ENCODE measurements at regions not wholly inside any gene's neighbourhood (a gene's known extent, or its start where the extent isn't known, plus 50 kb on each side); places are given as distances from the start of the nearest gene placed in this dataset.

DNA sequence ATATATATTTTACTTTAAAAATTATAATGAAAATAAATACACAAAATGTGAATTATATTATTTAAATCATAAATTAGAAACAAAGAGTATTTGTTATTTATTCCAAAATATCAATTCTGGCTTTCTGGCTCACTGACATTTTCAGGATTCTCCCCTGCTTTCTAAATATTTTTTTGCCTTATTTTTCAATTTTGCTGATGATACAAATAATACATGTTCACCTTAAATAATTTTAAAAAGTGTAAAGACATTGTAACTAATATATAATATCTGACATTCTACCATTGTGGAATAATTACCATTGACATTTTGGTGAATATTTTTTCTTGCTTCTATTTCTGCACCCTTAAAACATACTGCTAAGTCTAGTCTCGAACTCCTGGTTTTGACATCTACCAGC is 325.9 kb upstream of the CBLB start:
- TF ChIP-seq EP300 (IDR thresholded peaks at IDR 0.05): no peak
- TF ChIP-seq POLR2A (IDR thresholded peaks at IDR 0.05): no peak
- TF ChIP-seq, protein P1, sequence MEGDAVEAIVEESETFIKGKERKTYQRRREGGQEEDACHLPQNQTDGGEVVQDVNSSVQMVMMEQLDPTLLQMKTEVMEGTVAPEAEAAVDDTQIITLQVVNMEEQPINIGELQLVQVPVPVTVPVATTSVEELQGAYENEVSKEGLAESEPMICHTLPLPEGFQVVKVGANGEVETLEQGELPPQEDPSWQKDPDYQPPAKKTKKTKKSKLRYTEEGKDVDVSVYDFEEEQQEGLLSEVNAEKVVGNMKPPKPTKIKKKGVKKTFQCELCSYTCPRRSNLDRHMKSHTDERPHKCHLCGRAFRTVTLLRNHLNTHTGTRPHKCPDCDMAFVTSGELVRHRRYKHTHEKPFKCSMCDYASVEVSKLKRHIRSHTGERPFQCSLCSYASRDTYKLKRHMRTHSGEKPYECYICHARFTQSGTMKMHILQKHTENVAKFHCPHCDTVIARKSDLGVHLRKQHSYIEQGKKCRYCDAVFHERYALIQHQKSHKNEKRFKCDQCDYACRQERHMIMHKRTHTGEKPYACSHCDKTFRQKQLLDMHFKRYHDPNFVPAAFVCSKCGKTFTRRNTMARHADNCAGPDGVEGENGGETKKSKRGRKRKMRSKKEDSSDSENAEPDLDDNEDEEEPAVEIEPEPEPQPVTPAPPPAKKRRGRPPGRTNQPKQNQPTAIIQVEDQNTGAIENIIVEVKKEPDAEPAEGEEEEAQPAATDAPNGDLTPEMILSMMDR (IDR thresholded peaks at IDR 0.05): no peak
- no peaks in the 10 kb centered on the region for H3K9me3 ChIP-seq
- no peaks in the 10 kb centered on the region for H3K36me3 ChIP-seq
- no peaks in the 10 kb centered on the region for H3K4me1 ChIP-seq
- DNase-seq (ENCODE audit: low spot score in 2 of 2): no peak
- no peak overlapping the region for H3K4me3 ChIP-seq
- H3K27me3 ChIP-seq: no peaks in the 10 kb centered on the region
- WGBS, 2 donors: 98% methylated on average over 1 of the region's 1 CpG
- H3K27ac ChIP-seq: no peak overlapping the region

DNA sequence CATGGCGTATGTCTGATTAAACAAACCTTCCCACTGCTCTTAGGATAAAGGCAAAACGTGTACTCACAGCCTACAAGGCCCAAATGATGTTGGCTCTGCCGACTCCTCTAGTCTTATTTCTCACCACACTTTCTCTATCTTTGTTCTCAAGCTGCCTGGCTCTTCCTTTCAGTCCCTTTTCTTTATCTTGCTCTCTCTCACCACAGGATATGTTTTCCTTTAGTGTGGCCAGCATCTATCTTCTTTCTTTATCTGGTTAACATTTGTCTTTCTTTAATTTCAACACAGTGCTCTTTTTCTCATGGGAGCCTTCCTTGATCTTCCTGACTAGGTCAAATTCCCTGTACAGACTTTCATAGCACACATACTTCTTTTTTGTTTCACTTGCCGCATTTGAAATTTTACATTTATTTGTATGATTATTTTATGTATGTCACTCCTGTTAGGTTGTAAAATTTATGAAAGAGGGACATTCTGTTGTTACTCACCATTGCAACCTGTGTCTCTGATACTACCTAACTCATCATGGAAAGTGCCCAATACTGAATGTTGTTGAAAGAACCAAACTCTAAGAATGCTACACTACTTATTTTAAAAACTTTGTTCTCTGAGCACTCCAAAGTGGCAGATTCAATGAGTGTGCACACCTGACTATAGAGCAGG is 328.9 kb upstream of the CBLB start:
- no peaks in the 10 kb centered on the region for H3K36me3 ChIP-seq
- TF ChIP-seq EP300 (IDR thresholded peaks at IDR 0.05): no peak
- no peak overlapping the region for H3K27ac ChIP-seq
- H3K4me1 ChIP-seq: no peaks in the 10 kb centered on the region
- H3K4me3 ChIP-seq: no peak overlapping the region
- DNase-seq (ENCODE audit: low spot score in 2 of 2): no peak
- WGBS, 2 donors: 71 to 73% methylated on average over 4 of the region's 4 CpGs
- no peaks in the 10 kb centered on the region for H3K27me3 ChIP-seq
- no peaks in the 10 kb centered on the region for H3K9me3 ChIP-seq

DNA sequence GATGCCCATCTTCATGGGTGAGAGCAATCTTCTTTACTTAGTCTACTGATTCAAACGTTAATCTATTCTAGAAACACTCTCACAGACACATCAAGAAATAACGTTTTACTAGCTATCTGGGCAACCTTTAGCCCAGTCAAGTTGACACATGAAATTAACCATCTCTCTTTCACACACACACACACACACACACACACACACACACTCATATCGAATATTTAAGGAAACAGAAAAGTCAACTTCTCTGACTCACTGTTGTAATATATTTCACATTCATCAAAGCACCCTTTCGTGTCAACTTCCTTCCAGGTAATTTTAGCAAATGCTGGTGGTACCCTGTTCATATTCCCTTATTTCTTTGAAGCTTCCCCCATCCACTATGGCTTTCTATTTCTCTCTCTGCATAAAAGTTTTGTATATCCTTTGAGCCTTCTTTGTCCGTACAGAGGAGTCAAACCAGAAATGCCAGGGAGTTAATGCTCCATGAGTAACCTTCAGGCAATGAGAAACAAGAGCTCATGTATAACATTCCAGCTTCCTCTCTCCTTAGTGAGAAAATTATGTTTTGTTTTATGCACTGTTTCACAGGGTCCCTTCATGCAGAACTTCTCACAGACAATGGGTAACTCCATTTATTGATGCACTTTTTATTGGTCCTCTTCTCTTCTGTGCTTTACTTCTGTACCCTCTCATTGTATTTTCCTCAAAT is 335.5 kb upstream of the CBLB start:
- peaks cover 0 to 6% (median 2%) of the 10 kb centered on the region in 4 donors for H3K4me1 ChIP-seq
- TF ChIP-seq EP300 (IDR thresholded peaks at IDR 0.05): no peak
- no peak for TF ChIP-seq POLR2A (IDR thresholded peaks at IDR 0.05)
- TF ChIP-seq, protein P1 (IDR thresholded peaks at IDR 0.05): no peak
- no peaks in the 10 kb centered on the region for H3K36me3 ChIP-seq
- 90% methylated on average over 5 of the region's 5 CpGs for WGBS, 2 donors
- no peaks in the 10 kb centered on the region for H3K27me3 ChIP-seq
- DNase-seq (ENCODE audit: low spot score in 2 of 2): no peak
- no peaks in the 10 kb centered on the region for H3K9me3 ChIP-seq
- no peak overlapping the region for H3K4me3 ChIP-seq
- H3K27ac ChIP-seq: no peak overlapping the region

DNA sequence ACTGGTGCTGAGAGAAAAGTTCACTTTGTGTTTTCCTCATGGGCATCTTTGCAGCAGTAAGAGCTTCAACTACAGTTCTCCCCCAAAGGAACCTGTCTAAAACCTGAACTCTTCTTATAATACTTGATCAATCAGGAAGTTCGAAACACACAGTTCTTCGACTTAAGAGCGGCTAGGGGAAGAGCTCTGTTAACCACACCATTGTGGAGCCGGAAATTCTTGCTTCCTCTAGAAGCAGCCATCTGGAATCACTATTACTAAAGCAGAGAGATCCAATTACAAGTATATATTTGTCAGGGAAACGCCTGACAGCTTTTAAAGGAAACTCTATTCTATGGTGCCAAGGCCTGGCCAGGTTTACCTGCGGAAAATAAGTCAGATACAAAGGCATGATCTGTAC is 337.3 kb upstream of the CBLB start:
- Histone ChIP-seq H3K9me3 (no peaks in the 10 kb centered on the region), H3K27me3 (no peaks in the 10 kb centered on the region), H3K4me3 (no peak overlapping the region), H3K4me1 (peaks cover 0 to 6% (median 2%) of the 10 kb centered on the region in 4 donors), H3K36me3 (no peaks in the 10 kb centered on the region), H3K27ac (peak overlapping the region in 1 of 4 donors; percentile 23)
- TF ChIP-seq POLR2A (IDR thresholded peaks at IDR 0.05): no peak
- TF ChIP-seq, protein P1 (IDR thresholded peaks at IDR 0.05): no peak
- TF ChIP-seq EP300 (IDR thresholded peaks at IDR 0.05): no peak
- no peak for DNase-seq (ENCODE audit: low spot score in 2 of 2)
- 37 to 50% methylated on average over 6 of the region's 6 CpGs for WGBS, 2 donors

DNA sequence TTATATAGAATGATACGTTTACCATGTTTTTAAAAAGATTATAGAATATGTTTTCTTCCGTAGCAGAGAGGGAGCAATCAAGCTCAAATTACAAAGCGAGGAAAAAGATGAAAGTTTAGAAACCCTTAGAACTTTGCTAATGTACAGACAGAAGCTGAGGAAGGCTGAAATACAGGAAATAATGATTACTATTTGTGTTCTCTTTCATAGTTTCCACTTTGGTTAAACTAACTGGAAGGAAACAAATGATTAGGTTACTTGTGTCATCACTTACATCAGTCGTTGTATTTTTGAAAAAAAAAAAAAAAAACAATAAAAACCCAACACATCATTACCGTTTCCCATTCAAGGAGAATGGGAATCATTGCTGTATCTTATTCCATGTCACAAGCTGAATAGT is 337.8 kb upstream of the CBLB start:
- H3K36me3 ChIP-seq: no peaks in the 10 kb centered on the region
- no peaks in the 10 kb centered on the region for H3K27me3 ChIP-seq
- H3K27ac ChIP-seq: peak overlapping the region in 1 of 4 donors; percentile 23
- no peak for DNase-seq (ENCODE audit: low spot score in 2 of 2)
- TF ChIP-seq, protein P1 (IDR thresholded peaks at IDR 0.05): no peak
- no peak for TF ChIP-seq POLR2A (IDR thresholded peaks at IDR 0.05)
- TF ChIP-seq EP300 (IDR thresholded peaks at IDR 0.05): no peak
- H3K4me1 ChIP-seq: peaks cover 0 to 6% (median 2%) of the 10 kb centered on the region in 4 donors
- no peaks in the 10 kb centered on the region for H3K9me3 ChIP-seq
- 58 to 64% methylated on average over 5 of the region's 5 CpGs for WGBS, 2 donors
- no peak overlapping the region for H3K4me3 ChIP-seq
